DND-41 (cell line): ENCODE measurements at regions not wholly inside any gene's neighbourhood (a gene's known extent, or its start where the extent isn't known, plus 50 kb on each side); places are given as distances from the start of the nearest gene placed in this dataset.
A peak's percentile ranks its signal among the peaks of the same experiment; 100 is the strongest.

Source experiments
- ATAC-seq: fragments of 200-7000 bp; cut with Tn5 transposase; 3 replicates; pipeline ENCODE4 v1.9.1; 2021; ENCODE audit warnings: low read depth; ENCODE audit not compliant: insufficient read depth
- DNase-seq: peaks from one replicate; pipeline ENCODE4 v3.0.0-alpha.2; 2020
- H2AFZ ChIP-seq: 2 replicates; pipeline ENCODE4 v1.6.0; 2012; ENCODE audit warnings: low read depth, low read length
- H3K27ac ChIP-seq: 2 replicates; pipeline ENCODE4 v1.5.1; 2012; ENCODE audit warnings: low read length, inconsistent platforms
- H3K27me3 ChIP-seq: fragments of 200-600 bp; sonication (generic); 2 replicates; pipeline ENCODE4 v1.6.0; 2012; ENCODE audit warnings: low read length, mild to moderate bottlenecking, inconsistent platforms; ENCODE audit not compliant: insufficient read depth, poor library complexity
- H3K36me3 ChIP-seq: 2 replicates; pipeline ENCODE4 v1.5.1; 2012; ENCODE audit warnings: low read length, inconsistent platforms; ENCODE audit not compliant: insufficient read depth
- H3K4me1 ChIP-seq: 2 replicates; pipeline ENCODE4 v1.5.1; 2012; ENCODE audit warnings: mild to moderate bottlenecking, low read length; ENCODE audit not compliant: insufficient read depth
- H3K4me2 ChIP-seq: 2 replicates; pipeline ENCODE4 v1.6.0; 2012; ENCODE audit warnings: mild to moderate bottlenecking, moderate library complexity, low read length, inconsistent platforms; ENCODE audit not compliant: insufficient read depth
- H3K4me3 ChIP-seq, 2 experiments: fragments of 200-600 bp in 1 of 2; shearing (Covaris generic) in 1 of 2; 2 replicates each; pipeline ENCODE4 v1.5.1; 2012 to 2016; ENCODE audit warnings: inconsistent platforms in 2 of 2, low read length in 2 of 2, mild to moderate bottlenecking in 2 of 2, low read depth in 1 of 2, moderate library complexity in 1 of 2
- H3K79me2 ChIP-seq: 2 replicates; pipeline ENCODE4 v1.6.0; 2012; ENCODE audit warnings: low read length, inconsistent platforms; ENCODE audit not compliant: insufficient read depth
- H3K9ac ChIP-seq: 2 replicates; pipeline ENCODE4 v1.6.0; 2012; ENCODE audit warnings: low read depth, mild to moderate bottlenecking, inconsistent platforms, low read length, moderate library complexity
- H3K9me3 ChIP-seq: 2 replicates; pipeline ENCODE4 v1.5.1; 2012; ENCODE audit warnings: low read length, moderate library complexity, mild to moderate bottlenecking, inconsistent platforms; ENCODE audit not compliant: insufficient read depth, severe bottlenecking
- H4K20me1 ChIP-seq: 2 replicates; pipeline ENCODE4 v1.6.0; 2012; ENCODE audit warnings: low read length; ENCODE audit not compliant: insufficient read depth
- CTCF ChIP-seq: IDR thresholded peaks from 2 replicates; pipeline ENCODE4 v1.5.1; 2012; ENCODE audit warnings: borderline replicate concordance, low read length, moderate library complexity, mild to moderate bottlenecking; ENCODE audit not compliant: poor library complexity, severe bottlenecking; ENCODE audit errors: extremely low read depth
- EZH2 ChIP-seq: IDR thresholded peaks from 3 replicates; pipeline ENCODE4 v1.6.1; 2012; ENCODE audit warnings: borderline replicate concordance, low read depth, mild to moderate bottlenecking, moderate library complexity, low read length, inconsistent platforms; ENCODE audit not compliant: severe bottlenecking

- H3K4me2 ChIP-seq = no peak overlapping the region
- no peak overlapping the region for H3K4me3 ChIP-seq
- no peak overlapping the region for H2AFZ ChIP-seq
- ATAC-seq = no peak
- no peaks in the 10 kb centered on the region for H3K27me3 ChIP-seq
- no peaks in the 10 kb centered on the region for H3K9me3 ChIP-seq
- H3K4me1 ChIP-seq = no peaks in the 10 kb centered on the region
- TF ChIP-seq EZH2 (no peak), CTCF (peak; percentile 27)
- DNase-seq = no peak
- H4K20me1 ChIP-seq = no peaks in the 10 kb centered on the region
- H3K36me3 ChIP-seq = no peaks in the 10 kb centered on the region
- H3K27ac ChIP-seq = no peak overlapping the region
- H3K79me2 ChIP-seq = no peaks in the 10 kb centered on the region
- H3K9ac ChIP-seq = no peak overlapping the region
Observed at GRCh38 chr6:95819939-95820338, 195.8 kb upstream of the FUT9 start.

- H3K27me3 ChIP-seq = no peaks in the 10 kb centered on the region
- H3K79me2 ChIP-seq = no peaks in the 10 kb centered on the region
- TF ChIP-seq CTCF (no peak), EZH2 (no peak)
- no peaks in the 10 kb centered on the region for H3K9me3 ChIP-seq
- H3K9ac ChIP-seq = no peak overlapping the region
- H3K4me1 ChIP-seq = no peaks in the 10 kb centered on the region
- ATAC-seq (no peak), DNase-seq (no peak)
- no peaks in the 10 kb centered on the region for H3K36me3 ChIP-seq
- H4K20me1 ChIP-seq = no peaks in the 10 kb centered on the region
- H2AFZ ChIP-seq = no peak overlapping the region
- H3K4me3 ChIP-seq = no peak overlapping the region
- H3K4me2 ChIP-seq = no peak overlapping the region
- H3K27ac ChIP-seq = no peak overlapping the region
Observed at GRCh38 chr6:95830859-95831557, 184.8 kb upstream of the FUT9 start.

- H3K9me3 ChIP-seq = no peaks in the 10 kb centered on the region
- no peaks in the 10 kb centered on the region for H3K79me2 ChIP-seq
- ATAC-seq = no peak
- no peaks in the 10 kb centered on the region for H4K20me1 ChIP-seq
- no peak for TF ChIP-seq EZH2
- TF ChIP-seq CTCF = no peak
- no peak overlapping the region for H3K9ac ChIP-seq
- no peak overlapping the region for H3K27ac ChIP-seq
- no peaks in the 10 kb centered on the region for H3K27me3 ChIP-seq
- no peaks in the 10 kb centered on the region for H3K4me1 ChIP-seq
- no peak overlapping the region for H2AFZ ChIP-seq
- H3K4me2 ChIP-seq = no peak overlapping the region
- DNase-seq = no peak
- H3K4me3 ChIP-seq = no peak overlapping the region
- H3K36me3 ChIP-seq = no peaks in the 10 kb centered on the region
Observed at GRCh38 chr6:95837890-95838289, 177.9 kb upstream of the FUT9 start.
